ENCODE measurements at regions not wholly inside any gene's neighbourhood (a gene's known extent, or its start where the extent isn't known, plus 50 kb on each side); places are given as distances from the start of the nearest gene placed in this dataset.

- Histone ChIP-seq H3K36me3 (ENCODE audit: control insufficient read depth in 2 of 2, insufficient read depth in 1 of 2, low read length in 2 of 2) (no peaks in the 10 kb centered on the region), H3K4me3 (ENCODE audit: low read depth, low read length) (no peak overlapping the region), H3K27ac (ENCODE audit: extremely low read depth, low read depth, low read length) (no peak overlapping the region), H3K9me3 (ENCODE audit: control insufficient read depth, insufficient read depth, low read depth, low read length) (no peaks in the 10 kb centered on the region), H3K4me1 (ENCODE audit: control insufficient read depth, insufficient read depth, low read length) (no peaks in the 10 kb centered on the region)
- ChIA-PET CTCF (interaction anchor here (0.7 kb wide), 1 partner anchor 15 kb away, joined by 6 read pairs; no protein-coding TSS in a partner anchor), POLR2A (no interaction called here)
- TF ChIP-seq KLF7 (tag by site-specific recombination; IDR thresholded peaks at IDR 0.05; ENCODE audit: borderline replicate concordance) = no peak
- no peak for TF ChIP-seq ZNF692 (tag by site-specific recombination; IDR thresholded peaks at IDR 0.05)
- no peak for TF ChIP-seq ZNF626 (tag by site-specific recombination; IDR thresholded peaks at IDR 0.05)
- TF ChIP-seq ZNF473 (tag by site-specific recombination; IDR thresholded peaks at IDR 0.05) = no peak
- TF ChIP-seq ZNF48 (tag by site-specific recombination; IDR thresholded peaks at IDR 0.05) = no peak
- TF ChIP-seq ZNF677 (tag by site-specific recombination; IDR thresholded peaks at IDR 0.05) = no peak
- no peak for TF ChIP-seq ZNF664 (tag by site-specific recombination; IDR thresholded peaks at IDR 0.05)
- TF ChIP-seq ZNF596 (tag by site-specific recombination; IDR thresholded peaks at IDR 0.05) = no peak
- no peak for TF ChIP-seq ZNF24 (tag by site-specific recombination; IDR thresholded peaks at IDR 0.05)
- TF ChIP-seq ZNF248 (tag by site-specific recombination; IDR thresholded peaks at IDR 0.05) = no peak
- TF ChIP-seq ZNF843 (tag by site-specific recombination; IDR thresholded peaks at IDR 0.05) = no peak
- no peak for TF ChIP-seq ZBTB1 (tag by site-specific recombination; IDR thresholded peaks at IDR 0.05)
- no peak for TF ChIP-seq ZNF138 (tag by site-specific recombination; IDR thresholded peaks at IDR 0.05; ENCODE audit: borderline replicate concordance)
Observed at GRCh38 chr17:53428913-53429312, 393.8 kb upstream of the KIF2B start.

GRCh38 chr17:53426505-53426904 lies 396.2 kb upstream of the KIF2B start:
- CTCF ChIA-PET = no interaction called here
- H3K9me3 ChIP-seq (ENCODE audit: control insufficient read depth, insufficient read depth, low read depth, low read length) = no peaks in the 10 kb centered on the region
- no peaks in the 10 kb centered on the region for H3K4me1 ChIP-seq (ENCODE audit: control insufficient read depth, insufficient read depth, low read length)
- no peak overlapping the region for H3K4me3 ChIP-seq (ENCODE audit: low read depth, low read length)
- POLR2A ChIA-PET = no interaction called here
- H3K36me3 ChIP-seq (ENCODE audit: control insufficient read depth in 2 of 2, insufficient read depth in 1 of 2, low read length in 2 of 2) = no peaks in the 10 kb centered on the region
- no peak overlapping the region for H3K27ac ChIP-seq (ENCODE audit: extremely low read depth, low read depth, low read length)
- TF ChIP-seq ZNF157 (tag by site-specific recombination; IDR thresholded peaks at IDR 0.05) = no peak
- TF ChIP-seq ZNF585B (tag by site-specific recombination; IDR thresholded peaks at IDR 0.05) = no peak
- no peak for TF ChIP-seq ZNF248 (tag by site-specific recombination; IDR thresholded peaks at IDR 0.05)
- TF ChIP-seq SETDB1 (IDR thresholded peaks at IDR 0.05; ENCODE audit: insufficient read length, low read length) = no peak
- TF ChIP-seq ZNF133 (tag by site-specific recombination; IDR thresholded peaks at IDR 0.05) = no peak
- TF ChIP-seq YY1 (tag by site-specific recombination; IDR thresholded peaks at IDR 0.05) = no peak
- no peak for TF ChIP-seq ZNF645 (tag by site-specific recombination; IDR thresholded peaks at IDR 0.05)
- TF ChIP-seq ZNF624 (tag by site-specific recombination; IDR thresholded peaks at IDR 0.05) = no peak
- no peak for TF ChIP-seq ZNF623 (tag by site-specific recombination; IDR thresholded peaks at IDR 0.05)
- no peak for TF ChIP-seq ZNF571 (tag by site-specific recombination; IDR thresholded peaks at IDR 0.05)
- TF ChIP-seq AEBP2 (tag by site-specific recombination; IDR thresholded peaks at IDR 0.05; ENCODE audit: borderline replicate concordance) = no peak
- TF ChIP-seq ZNF214 (tag by site-specific recombination; IDR thresholded peaks at IDR 0.05; ENCODE audit: borderline replicate concordance) = no peak
- no peak for TF ChIP-seq ZSCAN5A (tag by site-specific recombination; IDR thresholded peaks at IDR 0.05)
- no peak for TF ChIP-seq ZFP37 (tag by site-specific recombination; IDR thresholded peaks at IDR 0.05)
- TF ChIP-seq ZNF148 (tag by site-specific recombination; IDR thresholded peaks at IDR 0.05; ENCODE audit: borderline replicate concordance) = no peak
- no peak for TF ChIP-seq ZNF621 (tag by site-specific recombination; IDR thresholded peaks at IDR 0.05)
- no peak for TF ChIP-seq PBX3 (CRISPR knock-in tag; IDR thresholded peaks at IDR 0.05)
